BLaER1 (cell line): ENCODE measurements at regions not wholly inside any gene's neighbourhood (a gene's known extent, or its start where the extent isn't known, plus 50 kb on each side); places are given as distances from the start of the nearest gene placed in this dataset.

ENCODE experiments used
- H3K27ac ChIP-seq: shearing (Covaris generic); formaldehyde crosslinking; 2 replicates; pipeline ENCODE4 v1.8.1; 2022
- H3K27me3 ChIP-seq: shearing (Covaris generic); formaldehyde crosslinking; 2 replicates; pipeline ENCODE4 v1.8.1; 2022
- H3K36me3 ChIP-seq: shearing (Covaris generic); formaldehyde crosslinking; 2 replicates; pipeline ENCODE4 v1.8.1; 2022
- H3K4me1 ChIP-seq: shearing (Covaris generic); formaldehyde crosslinking; 2 replicates; pipeline ENCODE4 v1.8.1; 2022
- H3K4me2 ChIP-seq: shearing (Covaris generic); formaldehyde crosslinking; 2 replicates; pipeline ENCODE4 v1.8.1; 2022
- H3K4me3 ChIP-seq: shearing (Covaris generic); formaldehyde crosslinking; 2 replicates; pipeline ENCODE4 v1.8.1; 2022
- H3K9ac ChIP-seq: shearing (Covaris generic); formaldehyde crosslinking; 2 replicates; pipeline ENCODE4 v1.8.1; 2022
- H3K9me3 ChIP-seq: shearing (Covaris generic); formaldehyde crosslinking; 2 replicates; pipeline ENCODE4 v1.8.1; 2022
- H4K20me1 ChIP-seq: shearing (Covaris generic); formaldehyde crosslinking; 2 replicates; pipeline ENCODE4 v1.8.1; 2022
- Cebpa-rat ChIP-seq: shearing (Covaris generic); IDR thresholded peaks from 2 replicates; pipeline ENCODE4 v1.8.1; 2022

- H3K27me3 ChIP-seq: no peaks in the 10 kb centered on the region
- H3K27ac ChIP-seq: no peak overlapping the region; the same call in 1 of the 2 replicates
- no peak overlapping the region for H3K4me3 ChIP-seq
- peak overlapping the region; percentile 48 for H3K4me2 ChIP-seq
- H3K9me3 ChIP-seq: no peaks in the 10 kb centered on the region
- peaks cover 12% of the 10 kb centered on the region for H3K4me1 ChIP-seq
- H3K9ac ChIP-seq: no peak overlapping the region
- TF ChIP-seq Cebpa-rat: no peak
- no peaks in the 10 kb centered on the region for H3K36me3 ChIP-seq
- no peaks in the 10 kb centered on the region for H4K20me1 ChIP-seq
These were observed 209.8 kb downstream of the SPTSSA start for GRCh38 chr14:34252227-34252626.

- Histone ChIP-seq H3K27me3 (no peaks in the 10 kb centered on the region), H3K36me3 (no peaks in the 10 kb centered on the region), H3K9ac (no peak overlapping the region), H3K4me1 (peaks cover 12% of the 10 kb centered on the region), H3K4me3 (no peak overlapping the region), H4K20me1 (no peaks in the 10 kb centered on the region), H3K4me2 (peak overlapping the region; percentile 48), H3K27ac (no peak overlapping the region; the same call in 1 of the 2 replicates), H3K9me3 (no peaks in the 10 kb centered on the region)
- no peak for TF ChIP-seq Cebpa-rat
These were observed 210.4 kb downstream of the SPTSSA start for GRCh38 chr14:34251662-34252061.

- Histone ChIP-seq H3K9me3 (no peaks in the 10 kb centered on the region), H4K20me1 (no peaks in the 10 kb centered on the region), H3K36me3 (no peaks in the 10 kb centered on the region), H3K4me2 (no peak overlapping the region), H3K27me3 (no peaks in the 10 kb centered on the region), H3K4me1 (peaks cover 12% of the 10 kb centered on the region), H3K4me3 (no peak overlapping the region), H3K27ac (no peak overlapping the region), H3K9ac (no peak overlapping the region)
- no peak for TF ChIP-seq Cebpa-rat
These were observed 211.1 kb downstream of the SPTSSA start for GRCh38 chr14:34250959-34251358.

GRCh38 chr14:34247605-34248004 is 214.4 kb downstream of the SPTSSA start:
- no peak overlapping the region for H3K4me2 ChIP-seq
- H3K4me3 ChIP-seq: no peak overlapping the region
- H3K36me3 ChIP-seq: no peaks in the 10 kb centered on the region
- no peaks in the 10 kb centered on the region for H3K27me3 ChIP-seq
- no peak overlapping the region for H3K9ac ChIP-seq
- no peak overlapping the region for H3K27ac ChIP-seq
- no peaks in the 10 kb centered on the region for H3K9me3 ChIP-seq
- no peak for TF ChIP-seq Cebpa-rat
- H3K4me1 ChIP-seq: peaks cover 12% of the 10 kb centered on the region
- no peaks in the 10 kb centered on the region for H4K20me1 ChIP-seq

- Histone ChIP-seq H3K27me3 (no peaks in the 10 kb centered on the region), H4K20me1 (no peaks in the 10 kb centered on the region), H3K9me3 (no peaks in the 10 kb centered on the region), H3K27ac (no peak overlapping the region), H3K9ac (no peak overlapping the region), H3K4me1 (no peaks in the 10 kb centered on the region; the same call in 1 of the 2 replicates), H3K4me3 (no peak overlapping the region), H3K36me3 (no peaks in the 10 kb centered on the region), H3K4me2 (no peak overlapping the region)
- TF ChIP-seq Cebpa-rat: no peak
These were observed 215.8 kb downstream of the SPTSSA start for GRCh38 chr14:34246206-34246605.

GRCh38 chr14:34243401-34243800 is 218.6 kb downstream of the SPTSSA start:
- Histone ChIP-seq H4K20me1 (no peaks in the 10 kb centered on the region), H3K9me3 (no peaks in the 10 kb centered on the region), H3K4me1 (no peaks in the 10 kb centered on the region), H3K36me3 (no peaks in the 10 kb centered on the region), H3K27ac (no peak overlapping the region), H3K27me3 (no peaks in the 10 kb centered on the region), H3K4me2 (no peak overlapping the region), H3K4me3 (no peak overlapping the region), H3K9ac (no peak overlapping the region)
- TF ChIP-seq Cebpa-rat: no peak

- no peaks in the 10 kb centered on the region for H3K4me1 ChIP-seq
- no peak overlapping the region for H3K4me3 ChIP-seq
- H4K20me1 ChIP-seq: no peaks in the 10 kb centered on the region
- no peak overlapping the region for H3K4me2 ChIP-seq
- no peaks in the 10 kb centered on the region for H3K27me3 ChIP-seq
- no peaks in the 10 kb centered on the region for H3K9me3 ChIP-seq
- TF ChIP-seq Cebpa-rat: no peak
- no peaks in the 10 kb centered on the region for H3K36me3 ChIP-seq
- H3K9ac ChIP-seq: no peak overlapping the region
- H3K27ac ChIP-seq: no peak overlapping the region
These were observed 219.0 kb downstream of the SPTSSA start for GRCh38 chr14:34243001-34243400.

- H3K27ac ChIP-seq: no peak overlapping the region
- no peaks in the 10 kb centered on the region for H3K27me3 ChIP-seq
- H3K4me3 ChIP-seq: no peak overlapping the region
- TF ChIP-seq Cebpa-rat: no peak
- H3K9me3 ChIP-seq: no peaks in the 10 kb centered on the region
- H3K4me2 ChIP-seq: no peak overlapping the region
- no peaks in the 10 kb centered on the region for H3K4me1 ChIP-seq
- H4K20me1 ChIP-seq: no peaks in the 10 kb centered on the region
- H3K36me3 ChIP-seq: no peaks in the 10 kb centered on the region
- no peak overlapping the region for H3K9ac ChIP-seq
These were observed 220.8 kb downstream of the SPTSSA start for GRCh38 chr14:34241185-34241711.

- H3K27me3 ChIP-seq: no peaks in the 10 kb centered on the region
- H3K9ac ChIP-seq: no peak overlapping the region
- no peaks in the 10 kb centered on the region for H4K20me1 ChIP-seq
- no peak overlapping the region for H3K4me2 ChIP-seq
- H3K27ac ChIP-seq: no peak overlapping the region
- TF ChIP-seq Cebpa-rat: no peak
- no peaks in the 10 kb centered on the region for H3K9me3 ChIP-seq
- H3K4me1 ChIP-seq: no peaks in the 10 kb centered on the region
- H3K36me3 ChIP-seq: no peaks in the 10 kb centered on the region
- no peak overlapping the region for H3K4me3 ChIP-seq
These were observed 223.4 kb downstream of the SPTSSA start for GRCh38 chr14:34238610-34239009.

- Histone ChIP-seq H3K36me3 (no peaks in the 10 kb centered on the region), H3K9me3 (no peaks in the 10 kb centered on the region), H3K27me3 (no peaks in the 10 kb centered on the region), H3K27ac (no peak overlapping the region), H4K20me1 (no peaks in the 10 kb centered on the region), H3K9ac (no peak overlapping the region), H3K4me1 (no peaks in the 10 kb centered on the region), H3K4me2 (no peak overlapping the region), H3K4me3 (no peak overlapping the region)
- no peak for TF ChIP-seq Cebpa-rat
These were observed 224.4 kb downstream of the SPTSSA start for GRCh38 chr14:34237677-34238076.

- Histone ChIP-seq H3K27me3 (no peaks in the 10 kb centered on the region), H3K9ac (no peak overlapping the region), H3K4me2 (no peak overlapping the region), H3K4me1 (no peaks in the 10 kb centered on the region), H4K20me1 (no peaks in the 10 kb centered on the region), H3K27ac (no peak overlapping the region), H3K9me3 (no peaks in the 10 kb centered on the region), H3K4me3 (no peak overlapping the region), H3K36me3 (no peaks in the 10 kb centered on the region)
- TF ChIP-seq Cebpa-rat: no peak
These were observed 225.0 kb downstream of the SPTSSA start for GRCh38 chr14:34237081-34237480.
